ENCODE measurements at regions not wholly inside any gene's neighbourhood (a gene's known extent, or its start where the extent isn't known, plus 50 kb on each side); places are given as distances from the start of the nearest gene placed in this dataset.

DNA sequence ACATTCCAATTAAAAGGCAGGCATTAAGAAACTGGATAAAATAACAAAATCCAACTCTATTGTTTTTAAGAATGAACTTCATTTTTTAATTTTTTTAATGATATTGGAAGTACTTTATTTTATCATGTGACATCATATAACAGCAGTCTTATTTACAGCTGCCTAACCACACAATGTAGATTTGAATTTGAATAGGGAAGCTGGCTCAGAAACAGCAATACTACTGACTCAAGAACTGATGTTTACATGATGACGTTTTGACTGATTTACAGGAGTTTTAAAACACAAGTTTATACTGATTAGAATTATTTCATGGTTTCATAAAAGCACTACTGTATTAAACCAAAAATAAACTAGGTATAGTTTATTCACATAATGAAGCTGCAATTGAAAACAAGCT lies 348.7 kb upstream of the NR5A2 start:
- POLR2A ChIA-PET: no interaction called here
- CTCF ChIA-PET: interaction anchor here (0.5 to 1.7 kb wide), 3 partner anchors 10 to 832 kb away, joined by 4 to 6 read pairs (median 5); no protein-coding TSS in a partner anchor
- no peaks in the 10 kb centered on the region for H3K9me3 ChIP-seq (ENCODE audit: control insufficient read depth, insufficient read depth, low read depth, low read length)
- no peaks in the 10 kb centered on the region for H3K36me3 ChIP-seq (ENCODE audit: control insufficient read depth in 2 of 2, insufficient read depth in 1 of 2, low read length in 2 of 2)
- no peak for TF ChIP-seq ZNF391 (tag by site-specific recombination; IDR thresholded peaks at IDR 0.05; ENCODE audit: borderline replicate concordance, low read depth)
- TF ChIP-seq ZNF132 (tag by site-specific recombination; IDR thresholded peaks at IDR 0.05; ENCODE audit: borderline replicate concordance): no peak
- no peak for TF ChIP-seq ZNF660 (tag by site-specific recombination; IDR thresholded peaks at IDR 0.05)
- TF ChIP-seq ZNF514 (tag by site-specific recombination; IDR thresholded peaks at IDR 0.05): no peak
- TF ChIP-seq, protein P1, sequence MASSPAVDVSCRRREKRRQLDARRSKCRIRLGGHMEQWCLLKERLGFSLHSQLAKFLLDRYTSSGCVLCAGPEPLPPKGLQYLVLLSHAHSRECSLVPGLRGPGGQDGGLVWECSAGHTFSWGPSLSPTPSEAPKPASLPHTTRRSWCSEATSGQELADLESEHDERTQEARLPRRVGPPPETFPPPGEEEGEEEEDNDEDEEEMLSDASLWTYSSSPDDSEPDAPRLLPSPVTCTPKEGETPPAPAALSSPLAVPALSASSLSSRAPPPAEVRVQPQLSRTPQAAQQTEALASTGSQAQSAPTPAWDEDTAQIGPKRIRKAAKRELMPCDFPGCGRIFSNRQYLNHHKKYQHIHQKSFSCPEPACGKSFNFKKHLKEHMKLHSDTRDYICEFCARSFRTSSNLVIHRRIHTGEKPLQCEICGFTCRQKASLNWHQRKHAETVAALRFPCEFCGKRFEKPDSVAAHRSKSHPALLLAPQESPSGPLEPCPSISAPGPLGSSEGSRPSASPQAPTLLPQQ (tag by site-specific recombination; IDR thresholded peaks at IDR 0.05): no peak
- TF ChIP-seq, protein P2, sequence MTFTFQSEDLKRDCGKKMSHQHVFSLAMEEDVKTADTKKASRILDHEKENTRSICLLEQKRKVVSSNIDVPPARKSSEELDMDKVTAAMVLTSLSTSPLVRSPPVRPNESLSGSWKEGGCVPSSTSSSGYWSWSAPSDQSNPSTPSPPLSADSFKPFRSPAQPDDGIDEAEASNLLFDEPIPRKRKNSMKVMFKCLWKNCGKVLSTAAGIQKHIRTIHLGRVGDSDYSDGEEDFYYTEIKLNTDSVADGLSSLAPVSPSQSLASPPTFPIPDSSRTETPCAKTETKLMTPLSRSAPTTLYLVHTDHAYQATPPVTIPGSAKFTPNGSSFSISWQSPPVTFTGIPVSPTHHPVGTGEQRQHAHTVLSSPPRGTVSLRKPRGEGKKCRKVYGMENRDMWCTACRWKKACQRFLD (tag by site-specific recombination; IDR thresholded peaks at IDR 0.05): no peak
- TF ChIP-seq ZNF76 (tag by site-specific recombination; IDR thresholded peaks at IDR 0.05; ENCODE audit: borderline replicate concordance, low read depth): no peak
- TF ChIP-seq, protein P3, sequence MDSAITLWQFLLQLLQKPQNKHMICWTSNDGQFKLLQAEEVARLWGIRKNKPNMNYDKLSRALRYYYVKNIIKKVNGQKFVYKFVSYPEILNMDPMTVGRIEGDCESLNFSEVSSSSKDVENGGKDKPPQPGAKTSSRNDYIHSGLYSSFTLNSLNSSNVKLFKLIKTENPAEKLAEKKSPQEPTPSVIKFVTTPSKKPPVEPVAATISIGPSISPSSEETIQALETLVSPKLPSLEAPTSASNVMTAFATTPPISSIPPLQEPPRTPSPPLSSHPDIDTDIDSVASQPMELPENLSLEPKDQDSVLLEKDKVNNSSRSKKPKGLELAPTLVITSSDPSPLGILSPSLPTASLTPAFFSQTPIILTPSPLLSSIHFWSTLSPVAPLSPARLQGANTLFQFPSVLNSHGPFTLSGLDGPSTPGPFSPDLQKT (IDR thresholded peaks at IDR 0.05; ENCODE audit: borderline replicate concordance, low read depth, low read length): no peak
- H3K4me1 ChIP-seq (ENCODE audit: control insufficient read depth, insufficient read depth, low read length): no peaks in the 10 kb centered on the region
- H3K27ac ChIP-seq (ENCODE audit: extremely low read depth, low read depth, low read length): no peak overlapping the region
- no peak overlapping the region for H3K4me3 ChIP-seq (ENCODE audit: low read depth, low read length)

DNA sequence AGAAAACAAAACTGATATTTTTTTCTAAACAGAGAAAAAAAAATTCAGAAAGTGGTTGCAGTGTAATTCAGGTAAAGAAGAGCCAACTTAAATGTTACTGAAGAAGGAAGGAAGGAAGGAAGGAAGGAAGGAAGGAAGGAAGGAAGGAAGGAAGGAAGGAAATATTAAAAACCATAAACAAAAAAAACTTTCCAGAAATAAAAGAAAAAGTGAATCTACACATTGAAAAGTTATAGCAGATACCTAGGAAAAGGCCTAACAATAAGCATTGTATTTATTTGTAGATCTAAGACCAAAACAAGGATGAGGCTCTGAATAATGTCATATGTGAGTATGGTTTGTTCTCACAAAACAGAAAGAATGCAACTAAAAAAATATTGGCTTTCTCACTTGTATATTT lies 345.4 kb upstream of the NR5A2 start:
- no peak overlapping the region for H3K27ac ChIP-seq (ENCODE audit: extremely low read depth, low read depth, low read length)
- no peaks in the 10 kb centered on the region for H3K9me3 ChIP-seq (ENCODE audit: control insufficient read depth, insufficient read depth, low read depth, low read length)
- H3K4me1 ChIP-seq (ENCODE audit: control insufficient read depth, insufficient read depth, low read length): no peaks in the 10 kb centered on the region
- POLR2A ChIA-PET: no interaction called here
- no peaks in the 10 kb centered on the region for H3K36me3 ChIP-seq (ENCODE audit: control insufficient read depth in 2 of 2, insufficient read depth in 1 of 2, low read length in 2 of 2)
- CTCF ChIA-PET: interaction anchor here (1.1 kb wide), 1 partner anchor 803 kb away, joined by 3 read pairs; no protein-coding TSS in a partner anchor
- H3K4me3 ChIP-seq (ENCODE audit: low read depth, low read length): no peak overlapping the region
- peak; percentile 37 for TF ChIP-seq ZNF366 (tag by site-specific recombination; conservative IDR thresholded peaks at IDR 0.05)
- peak; percentile 39; the same call in 1 of the 2 replicates for TF ChIP-seq PRDM1 (tag by site-specific recombination; IDR thresholded peaks at IDR 0.05)
- TF ChIP-seq SCRT1 (tag by site-specific recombination; IDR thresholded peaks at IDR 0.05; ENCODE audit: borderline replicate concordance): no peak
- TF ChIP-seq MYNN (tag by site-specific recombination; IDR thresholded peaks at IDR 0.05; ENCODE audit: borderline replicate concordance): no peak

DNA sequence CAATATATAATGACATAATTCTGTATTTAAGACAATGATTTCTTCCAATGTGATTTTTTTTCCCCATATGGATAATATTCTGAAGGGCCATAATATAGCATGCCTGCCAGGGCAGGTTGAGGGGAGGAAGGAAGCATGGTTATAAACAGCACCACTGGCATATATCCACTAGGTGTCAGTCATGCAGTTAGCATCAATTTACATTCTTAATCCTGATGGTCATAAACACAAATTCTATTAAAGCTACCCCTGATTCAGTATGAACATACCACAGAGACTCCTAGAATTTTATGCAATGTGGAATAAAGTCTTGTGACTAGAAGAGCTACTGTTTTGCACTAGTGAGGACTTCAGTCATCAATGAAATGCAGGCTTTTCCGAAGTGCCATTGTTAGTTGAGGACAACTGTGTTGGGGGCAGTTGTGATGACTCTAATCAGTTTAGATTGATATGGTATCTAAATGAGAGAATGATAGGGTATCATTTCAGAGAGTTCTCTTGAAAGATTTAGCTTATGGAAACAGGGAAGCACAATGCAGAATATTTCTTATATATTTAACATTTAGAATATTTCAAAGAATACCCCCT lies 342.7 kb upstream of the NR5A2 start:
- no peaks in the 10 kb centered on the region for H3K9me3 ChIP-seq (ENCODE audit: control insufficient read depth, insufficient read depth, low read depth, low read length)
- ChIA-PET POLR2A (interaction anchor here (0.6 kb wide), 2 partner anchors 94 to 250 kb away, joined by 3 to 8 read pairs; no protein-coding TSS in a partner anchor), CTCF (interaction anchor here (0.5 to 1.7 kb wide), 31 partner anchors 8 to 1359 kb away, joined by 3 to 14 read pairs (median 4); no protein-coding TSS in a partner anchor)
- no peaks in the 10 kb centered on the region for H3K4me1 ChIP-seq (ENCODE audit: control insufficient read depth, insufficient read depth, low read length)
- H3K27ac ChIP-seq (ENCODE audit: extremely low read depth, low read depth, low read length): no peak overlapping the region
- no peaks in the 10 kb centered on the region for H3K36me3 ChIP-seq (ENCODE audit: control insufficient read depth in 2 of 2, insufficient read depth in 1 of 2, low read length in 2 of 2)
- H3K4me3 ChIP-seq (ENCODE audit: low read depth, low read length): no peak overlapping the region
- TF ChIP-seq, protein P4, sequence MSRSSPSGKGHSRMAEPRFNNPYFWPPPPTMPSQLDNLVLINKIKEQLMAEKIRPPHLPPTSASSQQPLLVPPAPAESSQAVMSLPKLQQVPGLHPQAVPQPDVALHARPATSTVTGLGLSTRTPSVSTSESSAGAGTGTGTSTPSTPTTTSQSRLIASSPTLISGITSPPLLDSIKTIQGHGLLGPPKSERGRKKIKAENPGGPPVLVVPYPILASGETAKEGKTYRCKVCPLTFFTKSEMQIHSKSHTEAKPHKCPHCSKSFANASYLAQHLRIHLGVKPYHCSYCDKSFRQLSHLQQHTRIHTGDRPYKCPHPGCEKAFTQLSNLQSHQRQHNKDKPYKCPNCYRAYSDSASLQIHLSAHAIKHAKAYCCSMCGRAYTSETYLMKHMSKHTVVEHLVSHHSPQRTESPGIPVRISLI (tag by site-specific recombination; IDR thresholded peaks at IDR 0.05): 0 out of 2 replicates have a peak, but pooled peaks have one; percentile 5
- TF ChIP-seq, protein P5, sequence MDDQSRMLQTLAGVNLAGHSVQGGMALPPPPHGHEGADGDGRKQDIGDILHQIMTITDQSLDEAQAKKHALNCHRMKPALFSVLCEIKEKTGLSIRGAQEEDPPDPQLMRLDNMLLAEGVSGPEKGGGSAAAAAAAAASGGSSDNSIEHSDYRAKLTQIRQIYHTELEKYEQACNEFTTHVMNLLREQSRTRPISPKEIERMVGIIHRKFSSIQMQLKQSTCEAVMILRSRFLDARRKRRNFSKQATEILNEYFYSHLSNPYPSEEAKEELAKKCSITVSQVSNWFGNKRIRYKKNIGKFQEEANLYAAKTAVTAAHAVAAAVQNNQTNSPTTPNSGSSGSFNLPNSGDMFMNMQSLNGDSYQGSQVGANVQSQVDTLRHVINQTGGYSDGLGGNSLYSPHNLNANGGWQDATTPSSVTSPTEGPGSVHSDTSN (CRISPR knock-in tag; IDR thresholded peaks at IDR 0.05): no peak
- TF ChIP-seq ZNF654 (tag by site-specific recombination; IDR thresholded peaks at IDR 0.05; ENCODE audit: low read depth) (peak; percentile 96), HOXA7 (CRISPR knock-in tag; IDR thresholded peaks at IDR 0.05; ENCODE audit: borderline replicate concordance) (no peak), ZNF660 (tag by site-specific recombination; IDR thresholded peaks at IDR 0.05) (peak; percentile 90)

Measured in HEK293 (cell line).